Stimulated activated CD4-positive, alpha-beta T cell treated with anti-CD3 and anti-CD28 coated beads, Interleukin-1b, Interleukin-23, amount 100 ng/mL, for 24 hours (primary cell): ENCODE measurements at regions not wholly inside any gene's neighbourhood (a gene's known extent, or its start where the extent isn't known, plus 50 kb on each side); places are given as distances from the start of the nearest gene placed in this dataset.
"Not testable (repeated sequence)": the region's sequence is repeated elsewhere in the genome, so short reads cannot be mapped to it uniquely, and the experiment has no call there.

Experiments used
- DNase-seq, 4 experiments: peaks; one replicate each; pipeline ENCODE4 v3.0.0-alpha.2; 2020; ENCODE audit warnings: low read depth in 4 of 4, low spot score in 1 of 4

- no peak for DNase-seq
Measured at GRCh38 chr6:92737983-92738382, 681.4 kb downstream of the EPHA7 start.

GRCh38 chr6:92723390-92723931, 695.9 kb downstream of the EPHA7 start:
- no peak for DNase-seq

- DNase-seq: no peak
Measured at GRCh38 chr6:92719773-92720172, 699.6 kb downstream of the EPHA7 start.

- no peak for DNase-seq
Measured at GRCh38 chr6:92716638-92717037, 702.7 kb downstream of the EPHA7 start.

- no peak for DNase-seq
Measured at GRCh38 chr6:92715991-92716390, 703.4 kb downstream of the EPHA7 start.

GRCh38 chr6:92714346-92714745, 705.0 kb downstream of the EPHA7 start:
- DNase-seq: no peak

GRCh38 chr6:92710048-92710447, 709.3 kb downstream of the EPHA7 start:
- DNase-seq: no peak

GRCh38 chr6:92708945-92709344, 710.4 kb downstream of the EPHA7 start:
- DNase-seq: no peak

GRCh38 chr6:92708270-92708669, 711.1 kb downstream of the EPHA7 start:
- no peak for DNase-seq

GRCh38 chr6:92706976-92707375, 712.4 kb downstream of the EPHA7 start:
- DNase-seq: no peak

- DNase-seq: no peak
Measured at GRCh38 chr6:92701425-92702096, 717.8 kb downstream of the EPHA7 start.

- no peak for DNase-seq
Measured at GRCh38 chr6:92700411-92700810, 718.9 kb downstream of the EPHA7 start.

GRCh38 chr6:92690997-92691599, 728.3 kb downstream of the EPHA7 start:
- DNase-seq: no peak

GRCh38 chr6:92688342-92688741, 731.0 kb downstream of the EPHA7 start:
- DNase-seq: no peak

- DNase-seq: no peak
Measured at GRCh38 chr6:92687278-92687677, 732.1 kb downstream of the EPHA7 start.

- DNase-seq: no peak
Measured at GRCh38 chr6:92684386-92684785, 735.0 kb downstream of the EPHA7 start.

GRCh38 chr6:92683748-92684147, 735.6 kb downstream of the EPHA7 start:
- DNase-seq: no peak

- DNase-seq: no peak
Measured at GRCh38 chr6:92682516-92683398, 736.6 kb downstream of the EPHA7 start.

GRCh38 chr6:92681401-92681800, 738.0 kb downstream of the EPHA7 start:
- no peak for DNase-seq

- DNase-seq: not testable (repeated sequence)
Measured at GRCh38 chr6:92671462-92671861, 747.9 kb downstream of the EPHA7 start.

- DNase-seq: no peak
Measured at GRCh38 chr6:92667843-92668242, 751.5 kb downstream of the EPHA7 start.
